ENCODE measurements at regions not wholly inside any gene's neighbourhood (a gene's known extent, or its start where the extent isn't known, plus 50 kb on each side); places are given as distances from the start of the nearest gene placed in this dataset.
A peak's percentile ranks its signal among the peaks of the same experiment; 100 is the strongest.
"Not testable (repeated sequence)": the region's sequence is repeated elsewhere in the genome, so short reads cannot be mapped to it uniquely, and the experiment has no call there.

- Mint-ChIP-seq H3K27ac (peak overlapping the region; percentile 1), H3K9me3 (no peaks in the 10 kb centered on the region), H3K27me3 (ENCODE audit: low read depth) (no peaks in the 10 kb centered on the region)
Measured at GRCh38 chr9:12424243-12424642, 268.9 kb upstream of the TYRP1 start.

GRCh38 chr9:12425878-12426864 is 267.0 kb upstream of the TYRP1 start:
- no peak overlapping the region for H3K4me3 Mint-ChIP-seq
- peaks cover 5% of the 10 kb centered on the region for H3K9me3 Mint-ChIP-seq
- H3K27me3 Mint-ChIP-seq (ENCODE audit: low read depth): no peaks in the 10 kb centered on the region
- no peak for DNase-seq (ENCODE audit: low spot score in 2 of 2, unreplicated experiment in 2 of 2)
- H3K36me3 Mint-ChIP-seq: no peaks in the 10 kb centered on the region
- no peak for TF ChIP-seq CTCF (IDR thresholded peaks at IDR 0.05; ENCODE audit: unreplicated experiment)
- peaks cover 14% of the 10 kb centered on the region for H3K4me1 Mint-ChIP-seq
- H3K27ac Mint-ChIP-seq: no peak overlapping the region

More at GRCh38 chr9:12424243-12424642, 268.9 kb upstream of the TYRP1 start:
- peaks cover 14% of the 10 kb centered on the region for H3K4me1 Mint-ChIP-seq
- no peak overlapping the region for H3K4me3 Mint-ChIP-seq
- no peak for TF ChIP-seq CTCF (IDR thresholded peaks at IDR 0.05; ENCODE audit: unreplicated experiment)
- DNase-seq (ENCODE audit: low spot score in 2 of 2, unreplicated experiment in 2 of 2): no peak
- no peaks in the 10 kb centered on the region for H3K36me3 Mint-ChIP-seq

- no peaks in the 10 kb centered on the region for H3K36me3 Mint-ChIP-seq
- no peak for TF ChIP-seq CTCF (IDR thresholded peaks at IDR 0.05; ENCODE audit: unreplicated experiment)
- no peaks in the 10 kb centered on the region for H3K9me3 Mint-ChIP-seq
- no peaks in the 10 kb centered on the region for H3K4me1 Mint-ChIP-seq
- no peak overlapping the region for H3K4me3 Mint-ChIP-seq
- DNase-seq (ENCODE audit: low spot score in 2 of 2, unreplicated experiment in 2 of 2): no peak
- H3K27ac Mint-ChIP-seq: no peak overlapping the region
- no peaks in the 10 kb centered on the region for H3K27me3 Mint-ChIP-seq (ENCODE audit: low read depth)
Measured at GRCh38 chr9:12439267-12439666, 253.9 kb upstream of the TYRP1 start.

GRCh38 chr9:12441080-12441479 is 252.1 kb upstream of the TYRP1 start:
- not testable (repeated sequence) for H3K9me3 Mint-ChIP-seq; H3K27me3 Mint-ChIP-seq (ENCODE audit: low read depth); H3K27ac Mint-ChIP-seq; DNase-seq (ENCODE audit: low spot score in 2 of 2, unreplicated experiment in 2 of 2); H3K4me3 Mint-ChIP-seq; H3K36me3 Mint-ChIP-seq; H3K4me1 Mint-ChIP-seq

- no peak overlapping the region for H3K4me3 Mint-ChIP-seq
- no peak for TF ChIP-seq CTCF (IDR thresholded peaks at IDR 0.05; ENCODE audit: unreplicated experiment)
- H3K4me1 Mint-ChIP-seq: no peaks in the 10 kb centered on the region
- H3K27me3 Mint-ChIP-seq (ENCODE audit: low read depth): no peaks in the 10 kb centered on the region
- no peak overlapping the region for H3K27ac Mint-ChIP-seq
- DNase-seq (ENCODE audit: low spot score in 2 of 2, unreplicated experiment in 2 of 2): no peak
- no peaks in the 10 kb centered on the region for H3K36me3 Mint-ChIP-seq
- peaks cover 7% of the 10 kb centered on the region for H3K9me3 Mint-ChIP-seq
Measured at GRCh38 chr9:12441506-12441905, 251.7 kb upstream of the TYRP1 start.

GRCh38 chr9:12448246-12448645 is 244.9 kb upstream of the TYRP1 start:
- DNase-seq (ENCODE audit: low spot score in 2 of 2, unreplicated experiment in 2 of 2): no peak
- Mint-ChIP-seq H3K9me3 (peaks cover 20% of the 10 kb centered on the region), H3K36me3 (no peaks in the 10 kb centered on the region), H3K4me3 (no peak overlapping the region), H3K27ac (no peak overlapping the region), H3K4me1 (no peaks in the 10 kb centered on the region), H3K27me3 (ENCODE audit: low read depth) (no peaks in the 10 kb centered on the region)
- no peak for TF ChIP-seq CTCF (IDR thresholded peaks at IDR 0.05; ENCODE audit: unreplicated experiment)
